HCT116 (cell line): ENCODE measurements at regions not wholly inside any gene's neighbourhood (a gene's known extent, or its start where the extent isn't known, plus 50 kb on each side); places are given as distances from the start of the nearest gene placed in this dataset.
A peak's percentile ranks its signal among the peaks of the same experiment; 100 is the strongest.

ENCODE experiments used
- ATAC-seq: fragments of 200-7000 bp; cut with Tn5 transposase; 2 replicates; pipeline ENCODE4 v1.9.1; 2020; ENCODE audit warnings: mild to moderate bottlenecking, moderate library complexity
- BruUV-seq: library from RNA; stranded (reverse); fragments of 400-500 nt; replicated peaks from 2 replicates; lab custom pipeline; 2021; lab: Mats Ljungman, UMichigan
- CTCF ChIA-PET: fragments of 300-600 bp; sonication (Branson Sonifier 250); formaldehyde crosslinking; loops from one replicate; lab custom pipeline; 2021; ENCODE audit warnings: antibody characterized with exemption; lab: Charles Lee
- POLR2A ChIA-PET: fragments of 300-600, 350-600 bp; sonication (Branson Sonifier 250); formaldehyde crosslinking; loops from one replicate; lab custom pipeline; 2021; ENCODE audit warnings: antibody characterized with exemption; lab: Charles Lee
- RAD21 ChIA-PET, 2 experiments: fragments of 300-600 bp; sonication (Branson Sonifier 250); formaldehyde crosslinking; loops; one replicate each; lab custom pipeline; 2023; ENCODE audit warnings: low total read pairs in 2 of 2; ENCODE audit not compliant: uncharacterized antibody in 2 of 2, unreplicated experiment in 2 of 2, low non-redundant PET in 1 of 2; lab: Charles Lee
- DNase-seq: peaks from one replicate; pipeline ENCODE4 v3.0.0-alpha.2; 2010; ENCODE audit warnings: low read depth, low spot score
- H2AFZ ChIP-seq: fragments of 200-600 bp; shearing (Covaris generic), sonication (generic); 2 replicates; pipeline ENCODE4 v1.6.1; 2017; ENCODE audit warnings: low read depth, mixed run types, mixed read lengths, antibody characterized with exemption, low read length; ENCODE audit not compliant: poor library complexity, severe bottlenecking
- H3K27ac ChIP-seq: 2 replicates; pipeline ENCODE4 v1.5.1; 2012; ENCODE audit warnings: low read depth, low read length
- H3K27me3 ChIP-seq: fragments of 200-600 bp; sonication (generic); 2 replicates; pipeline ENCODE4 v1.6.1; 2016; ENCODE audit warnings: mixed run types, low read length, mixed read lengths; ENCODE audit not compliant: insufficient read depth
- H3K36me3 ChIP-seq, 2 experiments: fragments of 200-500 bp in 1 of 2; fragments of 200-600 bp in 1 of 2; sonication (Bioruptor generic) in 1 of 2; sonication (generic) in 1 of 2; 2 replicates each; pipeline versions ENCODE4 v1.5.1 to v1.6.1; 2014 to 2016; ENCODE audit warnings: low read length in 2 of 2, inconsistent platforms in 1 of 2, mixed read lengths in 1 of 2, mixed run types in 1 of 2; ENCODE audit not compliant: insufficient read depth in 2 of 2, control insufficient read depth in 1 of 2
- H3K4me1 ChIP-seq, 2 experiments: fragments of 200-600 bp in 1 of 2; sonication (generic) in 1 of 2; 2 replicates each; pipeline versions ENCODE4 v1.5.1 to v1.6.1; 2012 to 2017; ENCODE audit warnings: low read length in 2 of 2, inconsistent platforms in 1 of 2, mild to moderate bottlenecking in 1 of 2, mixed read lengths in 1 of 2, mixed run types in 1 of 2, moderate library complexity in 1 of 2; ENCODE audit not compliant: insufficient read depth in 2 of 2, control insufficient read depth in 1 of 2
- H3K4me2 ChIP-seq: fragments of 200-600 bp; sonication (generic); 2 replicates; pipeline ENCODE4 v1.6.1; 2017; ENCODE audit warnings: mixed run types, low read length, mixed read lengths
- H3K4me3 ChIP-seq, 2 experiments: fragments of 200-600 bp in 1 of 2; sonication (generic) in 1 of 2; replicated peaks in 1 of 2; 2 replicates each; pipeline ENCODE4 v1.5.1; 2011 to 2016; ENCODE audit warnings: low read length in 2 of 2, control low read depth in 1 of 2, low read depth in 1 of 2, mild to moderate bottlenecking in 1 of 2, mixed read lengths in 1 of 2, mixed run types in 1 of 2
- H3K79me2 ChIP-seq: fragments of 200-600 bp; sonication (generic); 2 replicates; pipeline ENCODE4 v1.6.1; 2017; ENCODE audit warnings: mild to moderate bottlenecking, mixed run types, low read length, moderate library complexity, mixed read lengths; ENCODE audit not compliant: insufficient read depth
- H3K9ac ChIP-seq: fragments of 200-600 bp; sonication (generic); 2 replicates; pipeline ENCODE4 v1.6.1; 2016; ENCODE audit warnings: low read length, mixed read lengths
- H3K9me2 ChIP-seq: fragments of 200-600 bp; sonication (generic), shearing (Covaris generic); 2 replicates; pipeline ENCODE4 v1.6.1; 2017; ENCODE audit warnings: mixed run types, mild to moderate bottlenecking, moderate library complexity; ENCODE audit not compliant: insufficient read depth
- H3K9me3 ChIP-seq, 2 experiments: fragments of 200-500 bp in 1 of 2; fragments of 200-600 bp in 1 of 2; sonication (Bioruptor generic) in 1 of 2; sonication (generic) in 1 of 2; 2 replicates each; pipeline ENCODE4 v1.6.1; 2014 to 2017; ENCODE audit warnings: low read length in 2 of 2, mixed read lengths in 2 of 2, inconsistent platforms in 1 of 2, low read depth in 1 of 2, mild to moderate bottlenecking in 1 of 2, mixed run types in 1 of 2, moderate library complexity in 1 of 2; ENCODE audit not compliant: control insufficient read depth in 1 of 2, insufficient read depth in 1 of 2
- H4K20me1 ChIP-seq: fragments of 200-600 bp; sonication (generic), shearing (Covaris generic); 2 replicates; pipeline ENCODE4 v1.6.1; 2017; ENCODE audit warnings: mixed run types, mild to moderate bottlenecking, moderate library complexity; ENCODE audit not compliant: insufficient read depth
- ATF3 ChIP-seq: IDR thresholded peaks from 2 replicates; pipeline ENCODE4 v1.6.1; 2012
- CBX3 ChIP-seq: IDR thresholded peaks from 2 replicates; pipeline ENCODE4 v1.6.1; 2012; ENCODE audit warnings: low read depth
- CEBPB ChIP-seq: IDR thresholded peaks from 2 replicates; pipeline ENCODE4 v1.6.1; 2012; ENCODE audit warnings: low read depth
- CTCF ChIP-seq, 3 experiments: fragments of 200-600 bp in 1 of 3; sonication (generic) in 1 of 3; IDR thresholded peaks in 2 of 3; conservative IDR thresholded peaks in 1 of 3; 2 replicates each; pipeline ENCODE4 v1.5.1; 2012 to 2017; ENCODE audit warnings: low read depth in 2 of 3, low read length in 2 of 3, antibody characterized with exemption in 1 of 3, borderline replicate concordance in 1 of 3, control low read depth in 1 of 3, mild to moderate bottlenecking in 1 of 3, mixed read lengths in 1 of 3, mixed run types in 1 of 3, moderate library complexity in 1 of 3; ENCODE audit not compliant: insufficient read depth in 1 of 3
- EGR1 ChIP-seq: IDR thresholded peaks from 2 replicates; pipeline ENCODE4 v1.6.1; 2012; ENCODE audit warnings: low read depth
- EZH2phosphoT487 ChIP-seq: fragments of 200-600 bp; IDR thresholded peaks from 2 replicates; pipeline ENCODE4 v1.6.1; 2018; ENCODE audit warnings: antibody characterized with exemption, borderline replicate concordance
- FOSL1 ChIP-seq: IDR thresholded peaks from 2 replicates; pipeline ENCODE4 v1.6.1; 2012; ENCODE audit warnings: low read depth
- JUND ChIP-seq: IDR thresholded peaks from 2 replicates; pipeline ENCODE4 v1.6.1; 2012
- MAX ChIP-seq: IDR thresholded peaks from 2 replicates; pipeline ENCODE4 v1.6.1; 2012
- POLR2A ChIP-seq: IDR thresholded peaks from 2 replicates; pipeline ENCODE4 v1.7.0; 2011; ENCODE audit warnings: borderline replicate concordance; ENCODE audit not compliant: insufficient read depth, insufficient read length; ENCODE audit errors: extremely low read depth
- POLR2AphosphoS5 ChIP-seq: IDR thresholded peaks from 2 replicates; pipeline ENCODE4 v1.6.1; 2011; ENCODE audit warnings: mild to moderate bottlenecking, low read depth, low read length, moderate library complexity
- RAD21 ChIP-seq: IDR thresholded peaks from 2 replicates; pipeline ENCODE4 v1.6.1; 2012; ENCODE audit warnings: low read depth, mild to moderate bottlenecking
- SIN3A ChIP-seq: IDR thresholded peaks from 2 replicates; pipeline ENCODE4 v1.6.1; 2012; ENCODE audit warnings: low read depth
- SP1 ChIP-seq: IDR thresholded peaks from 2 replicates; pipeline ENCODE4 v1.6.1; 2012; ENCODE audit warnings: low read depth
- TCF7L2 ChIP-seq: IDR thresholded peaks from 2 replicates; pipeline ENCODE4 v1.7.0; 2011; ENCODE audit warnings: borderline replicate concordance, inconsistent platforms; ENCODE audit not compliant: insufficient read depth, insufficient read length; ENCODE audit errors: extremely low read depth
- YY1 ChIP-seq: IDR thresholded peaks from 2 replicates; pipeline ENCODE4 v1.6.1; 2011; ENCODE audit warnings: low read length, low read depth, moderate library complexity, mild to moderate bottlenecking; ENCODE audit not compliant: insufficient replicate concordance; ENCODE audit errors: extremely low read depth
- ZBTB33 ChIP-seq: IDR thresholded peaks from 2 replicates; pipeline ENCODE4 v1.6.1; 2011; ENCODE audit warnings: mild to moderate bottlenecking, low read length, moderate library complexity; ENCODE audit not compliant: insufficient replicate concordance; ENCODE audit errors: extremely low read depth
- ZFX ChIP-seq: fragments of 450-650 bp; IDR thresholded peaks from 2 replicates; pipeline ENCODE4 v1.6.1; 2017
- ZNF274 ChIP-seq: fragments of 200-500 bp; sonication (Bioruptor generic); IDR thresholded peaks from 2 replicates; pipeline ENCODE4 v1.6.1; 2014; ENCODE audit warnings: mild to moderate bottlenecking, low read depth, low read length, inconsistent platforms
- intact Hi-C: fragments of 100-400 bp; cut with micrococcal nuclease; formaldehyde crosslinking; loops from 2 replicates; pipeline ENCODE4 v1.10.0; 2022

GRCh38 chr1:98557895-98558294, 103.6 kb upstream of the SNX7 start:
- CTCF ChIA-PET = no interaction called here
- Histone ChIP-seq H3K79me2 (no peaks in the 10 kb centered on the region), H3K9me3 (peaks cover 0 to under 1% of the 10 kb centered on the region in 2 experiments; a peak in 1 of 4 replicates), H3K4me1 (no peaks in the 10 kb centered on the region), H3K36me3 (no peaks in the 10 kb centered on the region), H3K4me3 (no peak overlapping the region), H3K27ac (no peak overlapping the region), H3K9ac (no peak overlapping the region), H2AFZ (peak overlapping the region; percentile 11), H3K4me2 (no peak overlapping the region), H3K27me3 (no peaks in the 10 kb centered on the region), H4K20me1 (no peaks in the 10 kb centered on the region), H3K9me2 (no peaks in the 10 kb centered on the region)
- intact Hi-C loops = no loop called here
- RAD21 ChIA-PET = no interaction called here
- no TSS peak for BruUV-seq
- DNase-seq (no peak), ATAC-seq (no peak)
- POLR2A ChIA-PET = no interaction called here
- TF ChIP-seq ZBTB33 = no peak
- TF ChIP-seq JUND = no peak
- no peak for TF ChIP-seq POLR2A
- TF ChIP-seq FOSL1 = no peak
- TF ChIP-seq SP1 = no peak
- no peak for TF ChIP-seq ATF3
- no peak for TF ChIP-seq ZFX
- TF ChIP-seq SIN3A = no peak
- no peak for TF ChIP-seq POLR2AphosphoS5
- no peak for TF ChIP-seq CTCF (IDR thresholded peaks at IDR 0.05 in 2 of 3, conservative IDR thresholded peaks at IDR 0.05 in 1 of 3; ENCODE audit: borderline replicate concordance in 1 of 3, insufficient read depth in 1 of 3, low read depth in 2 of 3, low read length in 2 of 3)
- TF ChIP-seq ZNF274 = no peak
- TF ChIP-seq MAX = no peak
- TF ChIP-seq CEBPB = no peak
- TF ChIP-seq EZH2phosphoT487 = no peak
- no peak for TF ChIP-seq YY1
- TF ChIP-seq CBX3 = no peak
- no peak for TF ChIP-seq RAD21
- TF ChIP-seq EGR1 = no peak
- TF ChIP-seq TCF7L2 = no peak
